ENCODE measurements at regions not wholly inside any gene's neighbourhood (a gene's known extent, or its start where the extent isn't known, plus 50 kb on each side); places are given as distances from the start of the nearest gene placed in this dataset.
"Not testable (repeated sequence)": the region's sequence is repeated elsewhere in the genome, so short reads cannot be mapped to it uniquely, and the experiment has no call there.

DNA sequence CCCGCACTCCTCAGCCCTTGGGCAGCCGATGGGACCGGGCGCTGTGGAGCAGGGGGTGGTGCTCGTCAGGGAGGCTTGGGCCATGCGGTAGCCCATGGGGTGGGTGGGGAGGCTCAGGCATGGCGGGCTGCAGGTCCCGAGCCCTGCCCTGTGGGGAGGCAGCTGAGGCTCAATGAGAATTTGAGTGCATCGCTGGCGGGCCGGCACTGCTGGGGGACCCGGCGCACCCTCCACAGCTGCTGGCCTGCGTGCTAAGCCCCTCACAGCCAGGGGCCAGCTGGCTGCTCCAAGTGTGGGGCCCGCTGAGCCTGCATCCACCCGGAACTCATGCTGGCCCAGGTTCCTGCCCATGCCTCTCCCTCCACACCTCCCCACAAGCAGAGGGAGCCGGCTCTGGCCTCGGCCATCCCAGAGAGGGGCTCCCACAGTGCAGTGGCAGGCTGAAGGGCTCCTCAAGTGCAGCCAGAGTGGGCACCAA, 543.5 kb upstream of the FAM98A start:
- not testable (repeated sequence) for TF ChIP-seq POLR2AphosphoS5 (IDR thresholded peaks at IDR 0.05)
- TF ChIP-seq, protein P1, sequence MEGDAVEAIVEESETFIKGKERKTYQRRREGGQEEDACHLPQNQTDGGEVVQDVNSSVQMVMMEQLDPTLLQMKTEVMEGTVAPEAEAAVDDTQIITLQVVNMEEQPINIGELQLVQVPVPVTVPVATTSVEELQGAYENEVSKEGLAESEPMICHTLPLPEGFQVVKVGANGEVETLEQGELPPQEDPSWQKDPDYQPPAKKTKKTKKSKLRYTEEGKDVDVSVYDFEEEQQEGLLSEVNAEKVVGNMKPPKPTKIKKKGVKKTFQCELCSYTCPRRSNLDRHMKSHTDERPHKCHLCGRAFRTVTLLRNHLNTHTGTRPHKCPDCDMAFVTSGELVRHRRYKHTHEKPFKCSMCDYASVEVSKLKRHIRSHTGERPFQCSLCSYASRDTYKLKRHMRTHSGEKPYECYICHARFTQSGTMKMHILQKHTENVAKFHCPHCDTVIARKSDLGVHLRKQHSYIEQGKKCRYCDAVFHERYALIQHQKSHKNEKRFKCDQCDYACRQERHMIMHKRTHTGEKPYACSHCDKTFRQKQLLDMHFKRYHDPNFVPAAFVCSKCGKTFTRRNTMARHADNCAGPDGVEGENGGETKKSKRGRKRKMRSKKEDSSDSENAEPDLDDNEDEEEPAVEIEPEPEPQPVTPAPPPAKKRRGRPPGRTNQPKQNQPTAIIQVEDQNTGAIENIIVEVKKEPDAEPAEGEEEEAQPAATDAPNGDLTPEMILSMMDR (IDR thresholded peaks at IDR 0.05): not testable (repeated sequence)

Measured in prostate gland (tissue), 2 donors.